Upper lobe of left lung (tissue), 4 donors: ENCODE measurements at regions not wholly inside any gene's neighbourhood (a gene's known extent, or its start where the extent isn't known, plus 50 kb on each side); places are given as distances from the start of the nearest gene placed in this dataset.

Source experiments
- EP300 ChIP-seq, 4 donors: sonication (generic); formaldehyde crosslinking; IDR thresholded peaks; one replicate each; pipeline ENCODE4 v1.5.1; 2017; ENCODE audit warnings: antibody characterized with exemption in 4 of 4, control low read depth in 2 of 4
- POLR2A ChIP-seq, 4 donors: fragments of 450-650 bp; IDR thresholded peaks; one replicate each; pipeline ENCODE4 v1.5.1; 2016 to 2017; ENCODE audit warnings: antibody characterized with exemption in 4 of 4, mild to moderate bottlenecking in 2 of 4

- TF ChIP-seq POLR2A (IDR thresholded peaks at IDR 0.05) (no peak), EP300 (IDR thresholded peaks at IDR 0.05) (no peak)
Measured at GRCh38 chr1:208312706-208313105, 68.5 kb upstream of the PLXNA2 start.
